ENCODE measurements at regions not wholly inside any gene's neighbourhood (a gene's known extent, or its start where the extent isn't known, plus 50 kb on each side); places are given as distances from the start of the nearest gene placed in this dataset.

DNA sequence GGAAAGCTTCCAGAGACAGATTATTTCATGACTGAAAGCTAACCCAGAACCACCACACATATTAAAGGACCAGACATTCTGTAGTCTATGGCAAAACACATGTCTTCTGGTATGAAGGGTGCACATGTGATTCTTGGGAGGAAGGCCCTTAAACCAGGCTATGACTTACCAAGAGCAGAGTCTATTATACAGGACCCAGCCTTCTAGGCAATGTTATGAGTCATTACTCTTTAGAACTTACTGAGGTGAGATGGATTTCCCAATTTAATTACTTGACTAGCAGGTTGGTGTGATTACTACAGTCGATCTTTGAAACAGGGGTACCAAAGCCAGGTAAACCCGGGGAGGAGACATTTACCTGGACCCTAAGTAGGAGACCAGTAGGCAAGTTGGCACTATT lies 350.8 kb downstream of the TRIB2 start:
- no peaks in the 10 kb centered on the region for H3K27me3 ChIP-seq
- no peak for TF ChIP-seq POLR2A (IDR thresholded peaks at IDR 0.05)
- TF ChIP-seq, protein P1, sequence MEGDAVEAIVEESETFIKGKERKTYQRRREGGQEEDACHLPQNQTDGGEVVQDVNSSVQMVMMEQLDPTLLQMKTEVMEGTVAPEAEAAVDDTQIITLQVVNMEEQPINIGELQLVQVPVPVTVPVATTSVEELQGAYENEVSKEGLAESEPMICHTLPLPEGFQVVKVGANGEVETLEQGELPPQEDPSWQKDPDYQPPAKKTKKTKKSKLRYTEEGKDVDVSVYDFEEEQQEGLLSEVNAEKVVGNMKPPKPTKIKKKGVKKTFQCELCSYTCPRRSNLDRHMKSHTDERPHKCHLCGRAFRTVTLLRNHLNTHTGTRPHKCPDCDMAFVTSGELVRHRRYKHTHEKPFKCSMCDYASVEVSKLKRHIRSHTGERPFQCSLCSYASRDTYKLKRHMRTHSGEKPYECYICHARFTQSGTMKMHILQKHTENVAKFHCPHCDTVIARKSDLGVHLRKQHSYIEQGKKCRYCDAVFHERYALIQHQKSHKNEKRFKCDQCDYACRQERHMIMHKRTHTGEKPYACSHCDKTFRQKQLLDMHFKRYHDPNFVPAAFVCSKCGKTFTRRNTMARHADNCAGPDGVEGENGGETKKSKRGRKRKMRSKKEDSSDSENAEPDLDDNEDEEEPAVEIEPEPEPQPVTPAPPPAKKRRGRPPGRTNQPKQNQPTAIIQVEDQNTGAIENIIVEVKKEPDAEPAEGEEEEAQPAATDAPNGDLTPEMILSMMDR (IDR thresholded peaks at IDR 0.05 in 4 of 5, conservative IDR thresholded peaks at IDR 0.05 in 1 of 5): no peak

DNA sequence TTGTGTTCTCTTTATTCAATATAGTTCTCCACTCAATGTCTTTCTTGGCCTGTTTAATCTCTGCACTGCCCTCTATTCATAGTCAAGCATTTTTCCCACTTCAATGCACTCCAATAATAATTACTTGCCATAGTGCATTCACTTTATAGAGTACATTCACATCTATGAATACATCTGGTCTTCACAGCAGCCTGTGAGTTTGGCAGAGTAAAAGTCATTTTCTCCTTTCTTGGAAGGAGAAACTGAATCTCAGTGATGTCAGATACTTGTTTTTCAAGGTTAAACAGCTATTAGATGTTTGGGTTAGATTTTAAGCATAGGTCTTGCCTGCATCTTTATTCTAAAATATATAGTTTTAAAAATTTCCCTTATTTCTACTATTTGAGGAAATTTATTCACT lies 373.2 kb downstream of the TRIB2 start:
- DNase-seq (no peak), ATAC-seq (no peak)
- Histone ChIP-seq H3K9me3 (no peaks in the 10 kb centered on the region), H3K4me1 (no peaks in the 10 kb centered on the region), H3K4me3 (no peak overlapping the region), H3K36me3 (no peaks in the 10 kb centered on the region), H3K27ac (no peak overlapping the region), H3K27me3 (no peaks in the 10 kb centered on the region)
- in situ Hi-C loops (cut with MboI; ENCODE audit: low sequenced_read_pairs in 4 of 4): no loop called here
- TF ChIP-seq, protein P1 (IDR thresholded peaks at IDR 0.05 in 4 of 5, conservative IDR thresholded peaks at IDR 0.05 in 1 of 5): no peak
- no peak for TF ChIP-seq POLR2A (IDR thresholded peaks at IDR 0.05)
- intact Hi-C loops (cut with DNase I; ENCODE audit: low total_unique reads): no loop called here

More for the DNA sequence above, 350.8 kb downstream of the TRIB2 start:
- ATAC-seq (no peak), DNase-seq (no peak)
- Histone ChIP-seq H3K36me3 (no peaks in the 10 kb centered on the region), H3K27ac (no peak overlapping the region), H3K4me3 (no peak overlapping the region), H3K9me3 (no peaks in the 10 kb centered on the region), H3K4me1 (no peaks in the 10 kb centered on the region)
- in situ Hi-C loops (cut with MboI; ENCODE audit: low sequenced_read_pairs in 4 of 4) (loop anchor here in 1 of 4 donors (5.0 kb wide), 1 partner anchor 65 kb away; no protein-coding TSS in a partner anchor), intact Hi-C loops (cut with DNase I; ENCODE audit: low total_unique reads) (no loop called here)

DNA sequence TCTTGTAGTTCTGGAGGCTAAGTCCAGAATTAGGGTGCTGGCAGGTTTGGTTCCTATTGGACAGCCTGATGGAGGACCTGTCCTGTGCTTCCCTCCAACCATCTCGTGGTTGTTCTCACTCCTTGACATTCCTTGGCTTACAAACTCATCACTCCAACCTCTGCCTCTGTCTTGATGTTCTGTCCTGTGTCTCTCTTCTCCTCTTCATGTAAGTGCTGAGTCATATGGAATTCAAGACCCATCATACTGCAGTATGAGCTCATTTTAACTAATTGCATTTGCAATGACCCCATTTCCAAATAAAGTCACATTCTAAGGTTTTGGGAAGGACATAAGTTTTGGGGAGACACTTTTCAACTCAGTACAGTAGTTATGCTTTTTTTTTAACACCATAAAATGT lies 374.7 kb downstream of the TRIB2 start:
- in situ Hi-C loops (cut with MboI; ENCODE audit: low sequenced_read_pairs in 4 of 4): no loop called here
- no peaks in the 10 kb centered on the region for H3K27me3 ChIP-seq
- H3K36me3 ChIP-seq: no peaks in the 10 kb centered on the region
- TF ChIP-seq, protein P1 (IDR thresholded peaks at IDR 0.05 in 4 of 5, conservative IDR thresholded peaks at IDR 0.05 in 1 of 5): no peak
- TF ChIP-seq POLR2A (IDR thresholded peaks at IDR 0.05): no peak
- no peak for ATAC-seq
- DNase-seq: no peak
- intact Hi-C loops (cut with DNase I; ENCODE audit: low total_unique reads): no loop called here
- no peaks in the 10 kb centered on the region for H3K4me1 ChIP-seq
- H3K4me3 ChIP-seq: no peak overlapping the region
- no peaks in the 10 kb centered on the region for H3K9me3 ChIP-seq
- no peak overlapping the region for H3K27ac ChIP-seq

DNA sequence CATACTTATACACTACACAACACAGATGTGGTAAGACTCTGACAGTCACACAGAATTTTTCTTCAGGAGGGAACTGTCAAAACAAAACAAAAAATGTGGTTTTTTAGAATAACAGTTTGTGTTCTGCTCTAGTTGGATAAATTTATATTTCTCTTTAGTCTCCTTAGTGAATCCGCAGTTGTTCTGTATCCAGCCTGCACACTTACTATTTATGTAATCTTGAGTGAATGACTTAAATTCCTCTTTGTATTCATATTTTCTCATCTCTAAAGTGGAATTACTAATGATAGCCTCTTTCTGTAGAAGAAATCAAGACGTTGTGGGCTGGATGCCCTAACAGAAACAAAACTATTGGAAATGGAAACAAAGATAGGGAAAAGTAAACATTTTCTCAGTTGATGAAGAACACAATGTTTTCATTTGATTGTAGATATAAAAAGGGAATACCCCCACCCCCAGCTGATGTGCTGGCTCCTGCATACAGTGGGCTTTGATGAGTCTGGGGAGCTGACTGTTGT lies 375.2 kb downstream of the TRIB2 start:
- no peak overlapping the region for H3K4me3 ChIP-seq
- no peaks in the 10 kb centered on the region for H3K36me3 ChIP-seq
- DNase-seq: no peak
- no peaks in the 10 kb centered on the region for H3K4me1 ChIP-seq
- intact Hi-C loops (cut with DNase I; ENCODE audit: low total_unique reads) (no loop called here), in situ Hi-C loops (cut with MboI; ENCODE audit: low sequenced_read_pairs in 4 of 4) (no loop called here)
- TF ChIP-seq, protein P1 (IDR thresholded peaks at IDR 0.05 in 4 of 5, conservative IDR thresholded peaks at IDR 0.05 in 1 of 5): no peak
- TF ChIP-seq POLR2A (IDR thresholded peaks at IDR 0.05): no peak
- no peaks in the 10 kb centered on the region for H3K9me3 ChIP-seq
- no peak overlapping the region for H3K27ac ChIP-seq
- no peaks in the 10 kb centered on the region for H3K27me3 ChIP-seq
- no peak for ATAC-seq

DNA sequence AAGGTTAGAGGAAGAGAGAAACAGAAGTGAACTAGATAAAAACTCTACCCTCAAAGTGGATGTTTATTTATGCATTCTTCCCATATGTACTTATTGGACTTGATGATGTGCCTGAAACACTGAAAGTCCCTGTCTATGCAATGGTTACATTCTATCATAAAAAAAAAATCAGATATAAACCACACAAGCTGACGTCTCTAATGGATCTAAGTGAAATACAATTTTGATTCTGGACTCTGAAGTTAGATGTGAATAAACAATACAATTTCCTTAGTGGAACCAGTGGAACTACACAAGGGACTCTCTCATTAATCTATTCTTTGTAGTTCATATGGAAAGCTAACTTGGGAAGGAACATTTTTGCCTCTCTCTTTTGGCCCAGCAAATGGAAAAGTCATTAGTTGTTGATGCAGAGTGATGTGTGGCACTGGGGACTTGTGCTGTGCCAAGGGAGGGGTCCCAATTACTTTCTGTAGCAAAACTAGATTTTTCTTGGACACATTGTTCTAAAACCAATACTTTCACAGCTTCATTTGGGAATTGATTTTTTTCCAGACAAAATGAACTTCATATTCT lies 376.8 kb downstream of the TRIB2 start:
- no peaks in the 10 kb centered on the region for H3K27me3 ChIP-seq
- no peaks in the 10 kb centered on the region for H3K36me3 ChIP-seq
- TF ChIP-seq, protein P1 (IDR thresholded peaks at IDR 0.05 in 4 of 5, conservative IDR thresholded peaks at IDR 0.05 in 1 of 5): no peak
- TF ChIP-seq POLR2A (IDR thresholded peaks at IDR 0.05): no peak
- in situ Hi-C loops (cut with MboI; ENCODE audit: low sequenced_read_pairs in 4 of 4): no loop called here
- ATAC-seq (no peak), DNase-seq (no peak)
- H3K27ac ChIP-seq: no peak overlapping the region
- no peaks in the 10 kb centered on the region for H3K9me3 ChIP-seq
- intact Hi-C loops (cut with DNase I; ENCODE audit: low total_unique reads): no loop called here
- no peak overlapping the region for H3K4me3 ChIP-seq
- H3K4me1 ChIP-seq: no peaks in the 10 kb centered on the region

Data from gastrocnemius medialis (tissue), 4 donors.